ENCODE measurements at regions not wholly inside any gene's neighbourhood (a gene's known extent, or its start where the extent isn't known, plus 50 kb on each side); places are given as distances from the start of the nearest gene placed in this dataset.

- POLR2A ChIA-PET, result no interaction called here
- Histone ChIP-seq H3K9me3 (replicated peaks; ENCODE audit: control insufficient read depth, insufficient read depth, low read depth, low read length) (no peaks in the 10 kb centered on the region), H3K4me1 (replicated peaks in 1 of 2; ENCODE audit: control insufficient read depth in 2 of 2, insufficient read depth in 2 of 2, low read length in 2 of 2) (no peaks in the 10 kb centered on the region), H3K9me1 (ENCODE audit: control insufficient read depth, insufficient read depth, low read length) (no peaks in the 10 kb centered on the region), H4K20me1 (replicated peaks; ENCODE audit: control insufficient read depth, insufficient read depth, low read length) (no peaks in the 10 kb centered on the region), H2AFZ (ENCODE audit: low read depth, low read length) (no peak overlapping the region), H3K9ac (ENCODE audit: insufficient read depth in 1 of 2, low read depth in 2 of 2, low read length in 2 of 2) (no peak overlapping the region), H3K27ac (ENCODE audit: extremely low read depth, low read depth, low read length) (no peak overlapping the region), H3K4me3 (no peak overlapping the region), H3K4me2 (ENCODE audit: insufficient read depth, low read length) (no peak overlapping the region), H3K36me3 (ENCODE audit: control insufficient read depth, insufficient read depth, low read length) (no peaks in the 10 kb centered on the region), H3K27me3 (ENCODE audit: control insufficient read depth in 2 of 2, insufficient read depth in 2 of 2, low read length in 2 of 2) (no peaks in the 10 kb centered on the region), H3K79me2 (ENCODE audit: control insufficient read depth, insufficient read depth, low read length) (no peaks in the 10 kb centered on the region)
- no peak for DNase-seq (ENCODE audit: extremely low read depth in 1 of 4, low spot score in 3 of 4)
- no TSS peak for BruUV-seq (replicated peaks)
- CTCF ChIA-PET (ENCODE audit: low intra/inter-chr PET ratio), result no interaction called here
- no peak for ATAC-seq
- no peak for FAIRE-seq
- intact Hi-C loops (cut with micrococcal nuclease), result no loop called here
- TF ChIP-seq FOXA3 (CRISPR knock-in tag; conservative IDR thresholded peaks at IDR 0.05 in 1 of 2, IDR thresholded peaks at IDR 0.05 in 1 of 2) (no peak), ZNF224 (CRISPR knock-in tag; IDR thresholded peaks at IDR 0.05) (no peak), ZNF586 (CRISPR knock-in tag; conservative IDR thresholded peaks at IDR 0.05) (no peak), PRMT5 (CRISPR knock-in tag; IDR thresholded peaks at IDR 0.05) (no peak), FUS (optimal IDR thresholded peaks at IDR 0.05; ENCODE audit: low read depth, low read length) (no peak), ETV5 (CRISPR knock-in tag; IDR thresholded peaks at IDR 0.05; ENCODE audit: low read depth) (no peak), ZBTB9 (CRISPR knock-in tag; IDR thresholded peaks at IDR 0.05) (no peak), CHD7 (IDR thresholded peaks at IDR 0.05; ENCODE audit: low read depth, low read length) (no peak), THRB (CRISPR knock-in tag; conservative IDR thresholded peaks at IDR 0.05) (no peak), GTF2A2 (tag; IDR thresholded peaks at IDR 0.05) (no peak)
- in situ Hi-C loops (cut with MboI), result no loop called here
Observed at GRCh38 chr4:11608992-11609391, 180.3 kb upstream of the HS3ST1 start.

All from K562 (cell line).